NOMO-1 treated with dmso at 0.1 percent for 144 hours (cell line): ENCODE measurements at regions not wholly inside any gene's neighbourhood (a gene's known extent, or its start where the extent isn't known, plus 50 kb on each side); places are given as distances from the start of the nearest gene placed in this dataset.
"Not testable (repeated sequence)": the region's sequence is repeated elsewhere in the genome, so short reads cannot be mapped to it uniquely, and the experiment has no call there.

Source experiments
- DNase-seq: peaks from one replicate; lab custom pipeline; 2025; ENCODE audit not compliant: unreplicated experiment; lab: John Stamatoyannopoulos, UW

- DNase-seq: no peak
Observed at GRCh38 chr4:84145176-84145575, 353.9 kb downstream of the NKX6-1 start.

DNA sequence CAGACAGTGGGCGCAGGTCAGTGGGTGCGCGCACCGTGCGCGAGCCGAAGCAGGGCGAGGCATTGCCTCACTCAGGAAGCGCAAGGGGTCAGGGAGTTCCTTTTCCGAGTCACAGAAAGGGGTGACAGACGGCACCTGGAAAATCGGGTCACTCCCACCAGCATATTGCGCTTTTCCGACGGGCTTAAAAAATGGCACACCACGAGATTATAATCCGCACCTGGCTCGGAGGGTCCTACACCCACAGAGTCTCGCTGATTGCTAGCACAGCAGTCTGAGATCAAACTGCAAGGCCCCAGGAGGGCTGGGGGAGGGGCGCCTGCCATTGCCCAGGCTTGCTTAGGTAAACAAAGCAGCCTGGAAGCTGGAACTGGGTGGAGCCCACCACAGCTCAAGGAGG is 372.2 kb downstream of the NKX6-1 start:
- DNase-seq: not testable (repeated sequence)

DNA sequence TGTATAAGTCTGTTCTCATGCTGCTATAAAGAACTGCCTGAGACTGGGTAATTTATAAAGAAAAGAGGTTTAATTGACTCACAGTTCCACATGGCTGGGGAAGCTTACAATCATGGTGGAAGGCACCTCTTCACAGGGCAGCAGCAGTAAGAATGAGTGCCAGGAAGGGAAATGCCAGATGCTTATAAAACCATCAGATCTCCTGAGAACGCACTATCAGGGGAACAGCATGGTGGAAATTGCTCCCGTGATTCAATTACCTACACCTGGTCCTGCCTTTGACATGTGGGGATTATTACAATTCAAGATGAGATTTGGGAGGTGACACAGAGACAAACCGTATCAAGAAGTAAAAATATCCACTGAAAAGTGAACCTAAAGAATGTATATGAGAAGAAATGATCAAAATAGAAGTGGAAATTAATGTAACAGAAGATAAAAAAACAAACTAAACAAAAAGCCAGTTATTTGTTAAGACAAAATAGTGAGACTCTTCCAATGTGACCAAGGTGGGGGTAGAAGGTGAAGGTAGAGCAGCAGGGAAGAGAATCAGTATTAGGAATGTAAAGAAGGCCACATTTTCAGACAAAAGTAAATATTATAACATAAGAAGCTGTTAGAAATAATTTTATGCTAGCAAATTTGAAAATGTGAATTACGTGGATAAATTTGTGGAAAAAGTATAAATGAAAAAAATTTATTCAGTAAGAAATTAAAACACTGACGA is 372.9 kb downstream of the NKX6-1 start:
- DNase-seq: no peak

DNA sequence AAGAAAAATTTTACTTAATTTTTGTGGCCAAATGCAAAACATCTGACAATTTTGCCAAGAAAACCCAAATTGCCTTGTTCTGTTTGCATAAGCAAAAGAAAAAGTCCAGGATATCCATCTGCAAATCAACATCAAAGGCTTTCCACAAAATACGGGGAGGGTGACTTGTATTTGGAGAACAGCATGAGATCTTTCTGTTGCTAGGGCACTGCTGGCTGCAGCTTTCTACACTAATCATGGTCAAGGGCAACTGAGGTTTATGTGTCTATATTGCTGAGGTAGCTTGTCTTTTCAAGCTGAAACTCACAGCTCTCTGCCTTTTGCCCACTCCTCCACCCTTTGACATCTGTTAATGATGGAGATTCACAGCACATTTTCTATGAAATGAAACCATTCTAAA is 389.1 kb downstream of the NKX6-1 start:
- no peak for DNase-seq

- not testable (repeated sequence) for DNase-seq
Observed at GRCh38 chr4:84101653-84102625, 397.2 kb downstream of the NKX6-1 start.

- DNase-seq: no peak
Observed at GRCh38 chr4:84100071-84100470, 399.0 kb downstream of the NKX6-1 start.

GRCh38 chr4:84099599-84099998 is 399.5 kb downstream of the NKX6-1 start:
- DNase-seq: no peak

DNA sequence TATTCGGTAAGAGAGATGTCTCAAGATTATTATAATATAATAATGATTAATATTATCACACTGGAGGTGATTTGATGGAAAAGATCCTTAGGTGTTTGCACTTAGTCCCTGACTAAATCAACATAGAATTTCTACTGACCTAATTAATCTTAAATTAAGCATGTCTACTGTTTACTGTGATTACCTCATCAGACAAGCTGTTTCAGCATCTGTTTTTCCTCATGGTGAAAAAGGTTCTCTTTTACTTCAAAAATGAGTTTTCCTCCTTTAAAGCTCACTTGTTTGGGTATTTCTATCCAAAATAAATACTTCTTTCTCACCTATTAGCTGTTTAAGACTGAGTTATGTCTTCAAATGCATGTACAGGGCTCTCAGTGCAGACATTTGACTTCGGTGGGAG is 407.8 kb downstream of the NKX6-1 start:
- DNase-seq: no peak

GRCh38 chr4:84089652-84090437 is 409.2 kb downstream of the NKX6-1 start:
- DNase-seq: no peak

DNA sequence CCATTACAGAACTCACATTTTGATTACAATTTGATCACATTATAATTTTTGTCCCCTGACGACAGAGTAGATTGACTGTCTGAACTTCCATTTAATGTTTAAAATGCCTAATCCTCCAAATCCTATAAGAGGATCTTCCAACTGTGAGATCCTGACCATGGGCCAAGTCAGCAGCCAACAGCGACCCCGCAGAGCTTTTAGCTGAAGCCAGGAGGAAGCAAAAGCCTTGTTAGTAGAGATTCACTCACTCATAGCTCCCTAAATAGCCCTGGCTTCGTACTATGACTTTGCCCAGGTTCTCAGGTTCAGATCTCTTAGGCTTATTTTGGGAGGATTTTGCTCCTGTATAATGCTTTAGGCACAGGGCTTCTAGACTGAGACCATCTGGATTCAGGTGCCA is 413.1 kb downstream of the NKX6-1 start:
- DNase-seq: no peak

DNA sequence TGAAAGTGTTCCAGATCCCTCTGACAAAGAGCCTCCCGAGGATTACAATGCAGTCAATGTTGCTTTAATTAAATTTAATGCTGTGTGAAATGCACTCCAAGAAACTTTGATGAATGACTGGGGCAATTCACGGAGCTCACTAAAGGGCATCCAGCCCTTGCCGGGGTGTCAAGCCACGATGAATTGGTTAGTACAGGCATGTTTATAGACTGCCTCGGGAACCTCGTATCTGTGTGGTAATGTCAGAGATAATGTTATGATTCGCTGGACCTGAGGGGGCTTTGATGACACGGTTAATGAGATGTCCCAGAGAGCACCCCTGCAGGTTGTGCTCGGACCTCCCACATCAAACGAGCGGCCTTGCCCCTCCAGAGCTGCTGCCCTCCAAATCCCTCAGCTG is 428.8 kb downstream of the NKX6-1 start:
- DNase-seq: no peak

- no peak for DNase-seq
Observed at GRCh38 chr4:84063619-84064018, 435.5 kb downstream of the NKX6-1 start.

DNA sequence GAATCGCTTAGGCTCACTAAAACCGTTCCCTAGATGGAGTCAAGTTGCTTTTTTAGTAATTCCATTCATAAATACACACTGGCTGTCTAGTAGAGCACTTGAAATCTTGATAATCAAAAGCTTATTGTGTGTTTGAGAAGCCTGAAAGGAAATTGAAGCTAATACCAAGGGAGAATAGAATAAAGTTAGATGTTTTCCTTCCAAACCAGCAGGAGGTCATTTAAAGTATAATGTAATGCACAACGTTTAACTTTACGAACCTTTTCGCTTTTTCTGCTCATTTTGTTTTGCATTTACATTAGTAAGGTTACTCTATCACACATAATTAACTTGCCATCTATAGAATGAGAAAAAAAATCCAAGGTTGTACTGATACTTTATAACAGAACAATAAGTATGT is 440.9 kb downstream of the NKX6-1 start:
- no peak for DNase-seq

DNA sequence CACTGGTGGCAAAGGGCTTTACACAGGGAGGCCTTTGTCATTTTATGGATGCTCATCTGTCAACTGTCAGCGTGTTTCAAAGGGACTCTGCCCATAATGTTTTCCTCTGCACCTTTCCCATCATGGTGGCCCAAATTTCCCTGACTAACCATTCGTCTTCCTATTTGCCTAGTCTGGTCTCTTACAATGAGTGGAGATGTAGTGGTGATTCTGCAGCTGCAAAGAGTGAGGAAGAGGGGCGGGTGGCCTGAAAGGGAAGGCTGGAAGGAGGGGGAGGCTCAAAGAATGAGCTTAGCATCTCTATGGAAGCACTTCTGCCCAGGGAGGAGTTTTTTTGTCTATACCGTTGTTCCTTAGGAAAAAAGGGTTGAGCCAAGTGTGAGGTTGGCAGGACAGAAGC is 447.5 kb downstream of the NKX6-1 start:
- DNase-seq: no peak

DNA sequence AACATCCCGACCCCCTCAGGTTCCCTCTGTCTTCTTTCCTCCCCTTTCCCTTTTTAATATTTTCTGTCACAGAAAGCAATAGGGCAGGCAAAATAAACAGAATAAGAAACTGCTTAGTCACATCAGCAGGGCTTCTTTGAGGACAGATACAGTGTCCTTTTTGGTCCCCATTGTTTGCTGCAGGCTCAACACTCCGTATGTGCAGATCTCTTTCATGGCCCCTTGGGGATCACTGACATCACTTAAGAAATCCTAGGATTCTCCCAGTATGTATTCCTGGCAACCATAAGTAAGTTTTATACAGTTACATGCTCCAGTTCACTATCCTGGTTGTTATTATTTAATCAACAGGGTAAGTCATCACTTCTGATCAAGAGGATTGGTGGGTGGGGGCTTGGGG is 448.0 kb downstream of the NKX6-1 start:
- no peak for DNase-seq

- no peak for DNase-seq
Observed at GRCh38 chr4:84050015-84050414, 449.1 kb downstream of the NKX6-1 start.

GRCh38 chr4:84046551-84046950 is 452.5 kb downstream of the NKX6-1 start:
- DNase-seq: no peak

- DNase-seq: no peak
Observed at GRCh38 chr4:84041426-84041825, 457.7 kb downstream of the NKX6-1 start.

DNA sequence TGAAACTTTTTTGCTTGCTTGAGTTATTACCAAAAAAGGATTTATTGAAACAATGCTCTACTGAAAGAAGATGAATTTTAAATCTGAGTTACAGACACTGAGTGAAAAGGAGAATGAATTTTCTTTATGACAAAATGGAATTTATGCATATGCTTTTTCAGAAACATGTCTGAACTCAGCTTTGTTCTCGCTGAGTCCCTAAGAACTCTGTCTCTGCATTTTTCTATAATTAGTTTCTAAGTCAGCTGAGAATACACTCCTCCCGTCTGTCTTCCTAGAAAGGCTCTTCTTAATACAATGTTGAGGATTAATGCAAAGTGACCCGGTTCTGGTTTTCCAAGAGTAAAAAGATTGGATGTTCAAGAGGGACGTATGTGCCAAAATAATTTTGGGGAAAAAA is 463.5 kb downstream of the NKX6-1 start:
- no peak for DNase-seq

GRCh38 chr4:84032372-84032771 is 466.7 kb downstream of the NKX6-1 start:
- DNase-seq: no peak

DNA sequence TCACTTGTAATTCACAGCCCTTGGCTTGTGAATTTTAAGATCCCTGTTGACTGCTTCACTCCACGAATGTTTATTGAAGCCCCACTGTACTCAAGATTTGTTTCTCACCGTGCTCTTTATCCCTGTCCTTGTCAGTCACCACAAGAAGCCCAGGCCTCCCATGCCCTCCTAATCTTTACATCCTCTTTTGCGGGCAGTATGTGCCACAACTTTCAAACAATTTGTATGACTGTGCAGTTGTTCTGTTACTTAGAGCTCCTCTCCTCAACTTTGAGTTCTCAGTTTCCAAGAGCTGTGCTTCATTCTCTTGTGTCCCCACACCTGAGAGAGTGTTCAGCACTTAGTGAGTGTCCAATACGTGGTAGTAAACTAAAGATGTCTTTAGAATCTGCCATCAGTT is 467.7 kb downstream of the NKX6-1 start:
- no peak for DNase-seq
